Transverse colon (tissue), 3 donors: ENCODE measurements at regions not wholly inside any gene's neighbourhood (a gene's known extent, or its start where the extent isn't known, plus 50 kb on each side); places are given as distances from the start of the nearest gene placed in this dataset.

Source experiments
- CTCF ChIP-seq, 5 experiments: fragments of 200-600 bp in 3 of 5; fragments of 450-650 bp in 2 of 5; sonication (generic) in 3 of 5; IDR thresholded peaks; 1 replicate in 2 of 5; 2 replicates in 3 of 5; pipeline ENCODE4 v1.5.1; 2016 to 2017; ENCODE audit warnings: antibody characterized with exemption in 5 of 5, inconsistent platforms in 3 of 5, mild to moderate bottlenecking in 2 of 5, moderate library complexity in 1 of 5
- EP300 ChIP-seq: sonication (generic); formaldehyde crosslinking; IDR thresholded peaks from one replicate; pipeline ENCODE4 v1.6.1; 2017; ENCODE audit warnings: antibody characterized with exemption, low read depth
- POLR2A ChIP-seq: fragments of 450-650 bp; IDR thresholded peaks from one replicate; pipeline ENCODE4 v1.6.1; 2016; ENCODE audit warnings: antibody characterized with exemption, mild to moderate bottlenecking, moderate library complexity

DNA sequence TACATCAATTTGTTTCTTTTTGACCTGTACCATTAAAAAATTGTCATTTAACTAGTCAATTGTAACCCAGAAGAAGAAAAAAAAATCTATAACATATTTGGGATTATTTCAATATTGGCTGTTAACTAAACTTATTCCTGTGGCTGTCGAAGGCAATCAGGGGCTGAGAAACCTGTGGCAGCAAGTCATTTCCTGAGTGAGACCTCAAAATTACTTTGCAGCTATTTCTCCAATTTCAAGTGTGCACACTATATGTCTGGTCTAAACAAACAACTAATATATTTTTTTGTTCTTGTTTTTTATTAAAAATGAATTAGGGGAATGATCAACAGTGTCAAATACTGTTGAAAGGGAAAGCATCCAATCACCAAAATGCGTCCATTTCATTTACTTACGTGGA, 1357.6 kb upstream of the B3GALT2 start:
- no peak for TF ChIP-seq CTCF (IDR thresholded peaks at IDR 0.05)
- no peak for TF ChIP-seq POLR2A
- TF ChIP-seq EP300, result no peak
